K562 (cell line): ENCODE measurements at regions not wholly inside any gene's neighbourhood (a gene's known extent, or its start where the extent isn't known, plus 50 kb on each side); places are given as distances from the start of the nearest gene placed in this dataset.

ENCODE experiments used
- ARID1B ChIP-seq: fragments of 450-650 bp; IDR thresholded peaks from 2 replicates; pipeline ENCODE4 v1.6.1; 2016; ENCODE audit warnings: antibody characterized with exemption, mild to moderate bottlenecking, inconsistent platforms
- BCOR ChIP-seq: fragments of 450-650 bp; IDR thresholded peaks from 2 replicates; pipeline ENCODE4 v1.6.1; 2016
- CEBPB ChIP-seq: fragments of 450-650 bp; IDR thresholded peaks from 2 replicates; pipeline ENCODE4 v1.6.1; 2016; ENCODE audit warnings: missing genetic modification characterization, missing compliant biosample characterization
- FOSL1 ChIP-seq: fragments of 200-800 bp; sonication (Bioruptor generic); conservative IDR thresholded peaks from 2 replicates; pipeline ENCODE4 v1.6.1; 2016; ENCODE audit warnings: missing genetic modification characterization, missing compliant biosample characterization
- GTF2B ChIP-seq: IDR thresholded peaks from 2 replicates; pipeline ENCODE4 v1.6.1; 2011; ENCODE audit not compliant: insufficient read length; ENCODE audit errors: extremely low read depth
- HDAC8 ChIP-seq: fragments of 450-650 bp; IDR thresholded peaks from 2 replicates; pipeline ENCODE4 v1.6.1; 2016; ENCODE audit warnings: mild to moderate bottlenecking, missing genetic modification characterization, moderate library complexity, missing compliant biosample characterization
- ILK ChIP-seq: fragments of 450-650 bp; IDR thresholded peaks from 2 replicates; pipeline ENCODE4 v1.6.1; 2016; ENCODE audit warnings: missing genetic modification characterization, low read depth, mild to moderate bottlenecking, missing compliant biosample characterization, moderate library complexity, borderline replicate concordance
- JUND ChIP-seq, 2 experiments: IDR thresholded peaks; 2 replicates in 1 of 2; 3 replicates in 1 of 2; pipeline ENCODE4 v1.6.1; 2011; ENCODE audit warnings: borderline replicate concordance in 2 of 2, low read depth in 2 of 2, low read length in 2 of 2, improper control_type of control experiment in 1 of 2, missing biosample characterization in 1 of 2, missing genetic modification characterization in 1 of 2, missing genetic modification reagents in 1 of 2
- L3MBTL2 ChIP-seq: fragments of 450-650 bp; IDR thresholded peaks from 2 replicates; pipeline ENCODE4 v1.6.1; 2016; ENCODE audit warnings: mild to moderate bottlenecking, moderate library complexity
- LCOR ChIP-seq: sonication (generic); formaldehyde crosslinking; IDR thresholded peaks from 2 replicates; pipeline ENCODE4 v1.8.0; 2022; ENCODE audit warnings: mild to moderate bottlenecking, missing genetic modification reagents
- MITF ChIP-seq: IDR thresholded peaks from 2 replicates; pipeline ENCODE4 v1.6.1; 2014; ENCODE audit warnings: antibody characterized with exemption
- NFXL1 ChIP-seq: fragments of 450-650 bp; formaldehyde crosslinking; IDR thresholded peaks from 2 replicates; pipeline ENCODE4 v1.4.0; 2021; ENCODE audit warnings: mild to moderate bottlenecking
- NUFIP1 ChIP-seq: fragments of 450-650 bp; IDR thresholded peaks from 2 replicates; pipeline ENCODE4 v1.6.1; 2018; ENCODE audit not compliant: partially characterized antibody
- PCBP1 ChIP-seq: fragments of 200-400 bp; formaldehyde crosslinking; IDR thresholded peaks from 2 replicates; pipeline ENCODE4 v1.6.1; 2018; ENCODE audit warnings: mild to moderate bottlenecking, low read depth, low read length; ENCODE audit not compliant: poor library complexity, severe bottlenecking
- SMAD4 ChIP-seq: fragments of 250-450 bp; sonication (Bioruptor Pico); conservative IDR thresholded peaks from 2 replicates; pipeline ENCODE4 v1.8.0; 2021; ENCODE audit warnings: inconsistent platforms, mild to moderate bottlenecking, moderate library complexity
- SPI1 ChIP-seq: IDR thresholded peaks from 2 replicates; pipeline ENCODE4 v1.6.1; 2011; ENCODE audit warnings: low read depth, low read length, control low read depth, borderline replicate concordance
- TCFL5 ChIP-seq: fragments of 250-450 bp; sonication (Bioruptor Pico); conservative IDR thresholded peaks from 2 replicates; pipeline ENCODE4 v1.6.1; 2021; ENCODE audit warnings: mild to moderate bottlenecking, moderate library complexity, matching md5 sums
- TRIM24 ChIP-seq, 2 experiments: fragments of 450-650 bp; IDR thresholded peaks; 2 replicates each; pipeline ENCODE4 v1.6.1; 2016
- YY1 ChIP-seq, 3 experiments: IDR thresholded peaks; 2 replicates each; pipeline ENCODE4 v1.6.1; 2011; ENCODE audit warnings: low read length in 2 of 3, mild to moderate bottlenecking in 2 of 3, moderate library complexity in 2 of 3, borderline replicate concordance in 1 of 3, control low read depth in 1 of 3, low read depth in 1 of 3; ENCODE audit not compliant: insufficient read depth in 3 of 3, insufficient replicate concordance in 2 of 3, control insufficient read depth in 1 of 3, insufficient read length in 1 of 3; ENCODE audit errors: extremely low read depth in 1 of 3
- ZNF12 ChIP-seq: sonication (generic); formaldehyde crosslinking; IDR thresholded peaks from 2 replicates; pipeline ENCODE4 v1.4.0; 2020; ENCODE audit warnings: mild to moderate bottlenecking, missing genetic modification reagents
- ZNF175 ChIP-seq: fragments of 200-800 bp; sonication (Bioruptor generic); IDR thresholded peaks from 2 replicates; pipeline ENCODE4 v1.6.1; 2016; ENCODE audit warnings: low read depth, mild to moderate bottlenecking, missing genetic modification characterization, missing compliant biosample characterization
- ZNF3 ChIP-seq: fragments of 250-450 bp; sonication (Bioruptor Pico); IDR thresholded peaks from 2 replicates; pipeline ENCODE4 v1.5.0; 2021; ENCODE audit warnings: mild to moderate bottlenecking, moderate library complexity
- ZNF76 ChIP-seq: fragments of 250-450 bp; sonication (Bioruptor Pico); IDR thresholded peaks from 2 replicates; pipeline ENCODE4 v1.4.0; 2020; ENCODE audit warnings: mild to moderate bottlenecking, moderate library complexity, borderline replicate concordance
- TF ChIP-seq, protein P1 (sequence below): fragments of 450-650 bp; IDR thresholded peaks from 2 replicates; pipeline ENCODE4 v1.6.1; 2016; ENCODE audit warnings: missing biosample characterization, missing genetic modification characterization

DNA sequence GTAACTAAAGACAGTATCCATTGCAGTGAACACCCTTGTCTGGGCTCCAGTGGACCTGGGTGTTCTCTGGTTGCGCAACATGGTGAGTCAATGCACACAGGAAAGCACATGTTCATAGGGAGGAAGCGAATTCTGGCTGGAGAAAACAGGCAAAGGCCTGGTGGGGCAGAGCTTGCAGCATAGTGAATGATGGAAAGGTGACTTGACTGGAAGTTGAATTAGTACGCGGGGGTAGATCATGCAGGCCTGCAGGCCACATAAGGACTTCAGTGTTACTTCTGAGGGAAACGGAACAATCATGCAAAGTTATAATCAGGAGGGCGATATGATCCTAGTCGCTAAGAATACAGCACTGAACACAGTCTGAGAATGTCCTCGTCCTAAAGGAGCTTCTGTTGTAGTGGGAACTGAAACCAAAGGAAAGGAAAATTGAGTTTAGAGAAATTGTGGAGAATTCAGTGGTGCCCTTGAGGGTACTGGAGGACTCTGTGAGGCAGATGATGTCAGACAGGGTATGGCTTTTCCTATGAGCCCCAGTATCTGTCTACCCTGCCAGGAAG lies 71.9 kb upstream of the RANBP3L start (continued):
- no peak for TF ChIP-seq ZNF76
- no peak for TF ChIP-seq MITF
- peak; percentile 18; the same call in 1 of the 2 replicates for TF ChIP-seq SPI1
- no peak for TF ChIP-seq NUFIP1
- TF ChIP-seq JUND (IDR thresholded peaks at IDR 0.05; ENCODE audit: borderline replicate concordance, low read depth, low read length) = peak; percentile 72
- TF ChIP-seq JUND (tag; IDR thresholded peaks at IDR 0.05; ENCODE audit: borderline replicate concordance, low read depth, low read length) = peak; percentile 80; the same call in 2 of the 3 replicates
- no peak for TF ChIP-seq NFXL1 (CRISPR knock-in tag)
- TF ChIP-seq CEBPB (tag) = peak; percentile 100
- no peak for TF ChIP-seq ZNF175 (CRISPR knock-in tag)
- no peak for TF ChIP-seq BCOR
- no peak for TF ChIP-seq ILK
- TF ChIP-seq TRIM24 (IDR thresholded peaks at IDR 0.05) = peak; percentile 47 to 52; a peak in 2 of 4 replicates
- no peak for TF ChIP-seq ZNF12 (CRISPR knock-in tag)
- TF ChIP-seq YY1 (IDR thresholded peaks at IDR 0.05; ENCODE audit: borderline replicate concordance in 1 of 3, control insufficient read depth in 1 of 3, extremely low read depth in 1 of 3, insufficient read depth in 3 of 3, insufficient read length in 1 of 3, insufficient replicate concordance in 2 of 3, low read depth in 1 of 3, low read length in 2 of 3) = no peak
- TF ChIP-seq GTF2B = no peak
- TF ChIP-seq ARID1B = 0 out of 2 replicates have a peak, but pooled peaks have one; percentile 23
- TF ChIP-seq, protein P1, sequence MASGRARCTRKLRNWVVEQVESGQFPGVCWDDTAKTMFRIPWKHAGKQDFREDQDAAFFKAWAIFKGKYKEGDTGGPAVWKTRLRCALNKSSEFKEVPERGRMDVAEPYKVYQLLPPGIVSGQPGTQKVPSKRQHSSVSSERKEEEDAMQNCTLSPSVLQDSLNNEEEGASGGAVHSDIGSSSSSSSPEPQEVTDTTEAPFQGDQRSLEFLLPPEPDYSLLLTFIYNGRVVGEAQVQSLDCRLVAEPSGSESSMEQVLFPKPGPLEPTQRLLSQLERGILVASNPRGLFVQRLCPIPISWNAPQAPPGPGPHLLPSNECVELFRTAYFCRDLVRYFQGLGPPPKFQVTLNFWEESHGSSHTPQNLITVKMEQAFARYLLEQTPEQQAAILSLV (tag) = peak; percentile 96
- peak; percentile 85 for TF ChIP-seq FOSL1 (tag)
- TF ChIP-seq L3MBTL2 = peak; percentile 52; the same call in 1 of the 2 replicates
- no peak for TF ChIP-seq PCBP1
- TF ChIP-seq SMAD4 = 0 out of 2 replicates have a peak, but pooled peaks have one; percentile 24
- TF ChIP-seq TCFL5 (CRISPR knock-in tag) = no peak
- no peak for TF ChIP-seq LCOR (CRISPR knock-in tag)
- no peak for TF ChIP-seq ZNF3 (CRISPR knock-in tag)
- 0 out of 2 replicates have a peak, but pooled peaks have one; percentile 52 for TF ChIP-seq HDAC8 (tag)
